SK-N-SH treated with all-trans-retinoic acid at 6 μM for 48 hours (cell line): ENCODE measurements at regions not wholly inside any gene's neighbourhood (a gene's known extent, or its start where the extent isn't known, plus 50 kb on each side); places are given as distances from the start of the nearest gene placed in this dataset.
"Not testable (repeated sequence)": the region's sequence is repeated elsewhere in the genome, so short reads cannot be mapped to it uniquely, and the experiment has no call there.

Experiments used
- ATAC-seq: fragments of 200-7000 bp; cut with Tn5 transposase; 3 replicates; pipeline ENCODE4 v1.9.1; 2020; ENCODE audit warnings: mild to moderate bottlenecking, moderate library complexity
- BACH2 ChIP-seq: fragments of 250-450 bp; sonication (Bioruptor Pico); IDR thresholded peaks from 2 replicates; pipeline ENCODE4 v1.9.0; 2021; ENCODE audit warnings: mild to moderate bottlenecking, borderline replicate concordance
- CSDC2 ChIP-seq: fragments of 250-450 bp; sonication (Bioruptor Pico); IDR thresholded peaks from 2 replicates; pipeline ENCODE4 v1.5.0; 2020; ENCODE audit warnings: mild to moderate bottlenecking, moderate library complexity
- CSRNP3 ChIP-seq: fragments of 250-450 bp; sonication (Bioruptor Pico); IDR thresholded peaks from 2 replicates; pipeline ENCODE4 v1.5.1; 2021; ENCODE audit warnings: mild to moderate bottlenecking, moderate library complexity
- ESRRG ChIP-seq: fragments of 250-450 bp; sonication (Bioruptor Pico); IDR thresholded peaks from 2 replicates; pipeline ENCODE4 v1.6.1; 2021; ENCODE audit warnings: mild to moderate bottlenecking
- ISL1 ChIP-seq: fragments of 250-450 bp; sonication (Bioruptor Pico); IDR thresholded peaks from 2 replicates; pipeline ENCODE4 v2.1.2; 2022; ENCODE audit warnings: mild to moderate bottlenecking, moderate library complexity
- OSR1 ChIP-seq: fragments of 250-450 bp; sonication (Bioruptor Pico); IDR thresholded peaks from 2 replicates; pipeline ENCODE4 v1.8.0; 2022; ENCODE audit warnings: moderate library complexity, mild to moderate bottlenecking, inconsistent platforms
- PATZ1 ChIP-seq: fragments of 250-450 bp; sonication (Bioruptor Pico); IDR thresholded peaks from 2 replicates; pipeline ENCODE4 v1.8.0; 2020; ENCODE audit warnings: mild to moderate bottlenecking, moderate library complexity, borderline replicate concordance
- POU6F1 ChIP-seq: fragments of 250-450 bp; sonication (Bioruptor Pico); IDR thresholded peaks from 2 replicates; pipeline ENCODE4 v1.8.0; 2021; ENCODE audit warnings: low read depth, mild to moderate bottlenecking, moderate library complexity, borderline replicate concordance
- PPARA ChIP-seq: fragments of 250-450 bp; sonication (Bioruptor Pico); IDR thresholded peaks from 2 replicates; pipeline ENCODE4 v1.5.0; 2020; ENCODE audit warnings: mild to moderate bottlenecking, borderline replicate concordance
- RARB ChIP-seq: fragments of 250-450 bp; sonication (Bioruptor Pico); IDR thresholded peaks from 2 replicates; pipeline ENCODE4 v1.8.0; 2021; ENCODE audit warnings: mild to moderate bottlenecking, moderate library complexity
- SNAI2 ChIP-seq: fragments of 250-450 bp; sonication (Bioruptor Pico); IDR thresholded peaks from 2 replicates; pipeline ENCODE4 v1.5.0; 2020; ENCODE audit warnings: mild to moderate bottlenecking, moderate library complexity
- TCF4 ChIP-seq: fragments of 250-450 bp; sonication (Bioruptor Pico); IDR thresholded peaks from 2 replicates; pipeline ENCODE4 v1.8.0; 2021; ENCODE audit warnings: mild to moderate bottlenecking, moderate library complexity, borderline replicate concordance
- TOX ChIP-seq: fragments of 250-450 bp; sonication (Bioruptor Pico); IDR thresholded peaks from 2 replicates; pipeline ENCODE4 v1.8.0; 2021; ENCODE audit warnings: mild to moderate bottlenecking, moderate library complexity, borderline replicate concordance
- ZC3H10 ChIP-seq: fragments of 250-450 bp; sonication (Bioruptor Pico); IDR thresholded peaks from 2 replicates; pipeline ENCODE4 v1.5.1; 2021; ENCODE audit warnings: mild to moderate bottlenecking, moderate library complexity
- ZFP30 ChIP-seq: fragments of 450-650 bp; formaldehyde crosslinking; IDR thresholded peaks from 2 replicates; pipeline ENCODE4 v1.5.0; 2022; ENCODE audit warnings: mild to moderate bottlenecking, moderate library complexity
- ZNF565 ChIP-seq: fragments of 450-650 bp; formaldehyde crosslinking; conservative IDR thresholded peaks from 2 replicates; pipeline ENCODE4 v1.5.0; 2020; ENCODE audit warnings: low read depth, mild to moderate bottlenecking, moderate library complexity
- ZNF70 ChIP-seq: fragments of 450-650 bp; formaldehyde crosslinking; IDR thresholded peaks from 2 replicates; pipeline ENCODE4 v1.5.0; 2020; ENCODE audit warnings: mild to moderate bottlenecking, moderate library complexity
- ZNF8 ChIP-seq: fragments of 450-650 bp; formaldehyde crosslinking; IDR thresholded peaks from 2 replicates; pipeline ENCODE4 v1.5.0; 2020; ENCODE audit warnings: mild to moderate bottlenecking, moderate library complexity

DNA sequence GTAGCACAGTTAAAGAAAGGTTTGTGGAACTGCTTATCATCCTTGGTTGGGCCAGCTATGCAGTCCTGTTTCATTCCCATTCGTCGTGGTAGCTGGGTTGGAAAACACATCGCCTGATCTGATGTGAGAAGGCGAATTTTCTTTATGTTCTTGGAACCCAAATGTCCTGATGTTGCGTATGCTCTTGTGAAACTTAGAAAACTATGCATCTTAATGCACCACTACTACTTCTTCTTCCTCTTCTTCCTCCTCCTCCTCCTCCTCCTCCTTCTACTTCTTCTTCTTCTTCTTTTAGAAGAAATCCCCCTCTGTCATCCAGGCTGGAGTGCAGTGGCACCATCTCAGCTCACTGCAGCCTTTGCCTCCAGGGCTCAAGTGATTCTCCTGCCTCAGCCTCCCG, 381.6 kb downstream of the UTRN start:
- no peak for TF ChIP-seq PATZ1 (CRISPR knock-in tag)
- TF ChIP-seq ZNF8 (CRISPR knock-in tag), result no peak
- no peak for TF ChIP-seq TCF4 (CRISPR knock-in tag)
- no peak for TF ChIP-seq ZNF565 (CRISPR knock-in tag)
- no peak for TF ChIP-seq ZFP30 (CRISPR knock-in tag)
- no peak for TF ChIP-seq SNAI2 (CRISPR knock-in tag)
- no peak for TF ChIP-seq ZNF70 (CRISPR knock-in tag)
- no peak for TF ChIP-seq OSR1 (CRISPR knock-in tag)
- TF ChIP-seq POU6F1, result no peak
- TF ChIP-seq CSRNP3 (CRISPR knock-in tag), result no peak
- TF ChIP-seq RARB, result no peak
- no peak for TF ChIP-seq TOX (CRISPR knock-in tag)
- TF ChIP-seq PPARA (CRISPR knock-in tag), result no peak
- no peak for ATAC-seq

GRCh38 chr6:144667532-144668503, 382.7 kb downstream of the UTRN start:
- no peak for ATAC-seq
- TF ChIP-seq TCF4 (CRISPR knock-in tag), result no peak
- TF ChIP-seq PATZ1 (CRISPR knock-in tag), result no peak
- TF ChIP-seq OSR1 (CRISPR knock-in tag), result no peak
- TF ChIP-seq ZC3H10, result no peak
- TF ChIP-seq POU6F1, result no peak
- TF ChIP-seq PPARA (CRISPR knock-in tag), result no peak
- no peak for TF ChIP-seq CSDC2 (CRISPR knock-in tag)
- no peak for TF ChIP-seq RARB
- no peak for TF ChIP-seq ESRRG

- not testable (repeated sequence) for ATAC-seq
Measured at GRCh38 chr6:144670259-144670658, 385.1 kb downstream of the UTRN start.

- TF ChIP-seq OSR1 (CRISPR knock-in tag) (no peak), RARB (no peak), BACH2 (CRISPR knock-in tag) (no peak), ISL1 (CRISPR knock-in tag) (no peak), TCF4 (CRISPR knock-in tag) (no peak), CSRNP3 (CRISPR knock-in tag) (no peak), POU6F1 (no peak), ZFP30 (CRISPR knock-in tag) (no peak), ZNF565 (CRISPR knock-in tag) (no peak), ZC3H10 (no peak), ZNF8 (CRISPR knock-in tag) (no peak)
Measured at GRCh38 chr6:144673807-144674206, 388.7 kb downstream of the UTRN start.

More at GRCh38 chr6:144673807-144674206, 388.7 kb downstream of the UTRN start:
- ATAC-seq, result no peak
